ENCODE measurements at regions not wholly inside any gene's neighbourhood (a gene's known extent, or its start where the extent isn't known, plus 50 kb on each side); places are given as distances from the start of the nearest gene placed in this dataset.
A peak's percentile ranks its signal among the peaks of the same experiment; 100 is the strongest.
"Not testable (repeated sequence)": the region's sequence is repeated elsewhere in the genome, so short reads cannot be mapped to it uniquely, and the experiment has no call there.

DNA sequence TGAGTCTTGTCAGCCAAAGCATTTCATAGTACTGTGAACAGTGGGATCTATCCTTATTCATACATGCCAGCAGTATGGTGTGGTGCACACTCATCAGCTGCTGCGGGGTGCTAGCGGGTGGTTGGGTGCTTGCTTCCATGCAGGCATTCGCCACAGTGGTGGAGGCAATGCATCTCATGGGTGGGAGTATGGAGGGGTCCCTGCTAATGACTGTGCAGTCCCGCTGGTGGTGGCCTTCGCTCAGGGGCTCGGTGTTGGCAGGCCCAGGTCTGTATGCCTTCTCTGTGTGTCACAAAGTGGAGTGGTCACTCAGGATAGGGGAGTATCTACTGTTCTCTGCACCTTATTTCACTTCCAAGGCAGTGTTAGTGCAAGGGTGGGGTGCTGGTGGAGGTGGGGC is 122.6 kb downstream of the POU3F4 start:
- Histone ChIP-seq H4K20me1 (replicated peaks; ENCODE audit: insufficient read depth) (no peaks in the 10 kb centered on the region), H2AFZ (no peak overlapping the region), H3K79me2 (replicated peaks; ENCODE audit: insufficient read depth) (no peaks in the 10 kb centered on the region), H3K4me2 (no peak overlapping the region), H3F3A (replicated peaks; ENCODE audit: low read depth) (no peaks in the 10 kb centered on the region), H3K4me1 (ENCODE audit: insufficient read depth) (no peaks in the 10 kb centered on the region), H3K27ac (ENCODE audit: low read depth) (no peak overlapping the region), H3K27me3 (ENCODE audit: insufficient read depth) (no peaks in the 10 kb centered on the region), H3K36me3 (ENCODE audit: insufficient read depth) (no peaks in the 10 kb centered on the region), H3K4me3 (no peak overlapping the region), H3K9me2 (ENCODE audit: insufficient read depth) (no peaks in the 10 kb centered on the region)
- ATAC-seq = no peak
- H3K27ac Mint-ChIP-seq = no peak overlapping the region
- no peak for TF ChIP-seq NANOG (IDR thresholded peaks at IDR 0.05; ENCODE audit: borderline replicate concordance)
- no peak for TF ChIP-seq STAT1 (IDR thresholded peaks at IDR 0.05; ENCODE audit: unreplicated experiment)
- no peak for TF ChIP-seq EZH2 (IDR thresholded peaks at IDR 0.05; ENCODE audit: low read depth, unreplicated experiment)
- peaks cover 12% of the 10 kb centered on the region; the same call in 2 of the 3 replicates for H3K9me3 Mint-ChIP-seq
- H3K27me3 Mint-ChIP-seq (ENCODE audit: insufficient read depth, low read depth, poor library complexity) = no peaks in the 10 kb centered on the region
- DNase-seq (ENCODE audit: low spot score) = no peak
- no peaks in the 10 kb centered on the region for H3K4me1 Mint-ChIP-seq
- peaks cover 9% of the 10 kb centered on the region; the same call in 2 of the 3 replicates for H3K36me3 Mint-ChIP-seq (ENCODE audit: low read depth)
- H3K4me3 Mint-ChIP-seq = no peak overlapping the region

DNA sequence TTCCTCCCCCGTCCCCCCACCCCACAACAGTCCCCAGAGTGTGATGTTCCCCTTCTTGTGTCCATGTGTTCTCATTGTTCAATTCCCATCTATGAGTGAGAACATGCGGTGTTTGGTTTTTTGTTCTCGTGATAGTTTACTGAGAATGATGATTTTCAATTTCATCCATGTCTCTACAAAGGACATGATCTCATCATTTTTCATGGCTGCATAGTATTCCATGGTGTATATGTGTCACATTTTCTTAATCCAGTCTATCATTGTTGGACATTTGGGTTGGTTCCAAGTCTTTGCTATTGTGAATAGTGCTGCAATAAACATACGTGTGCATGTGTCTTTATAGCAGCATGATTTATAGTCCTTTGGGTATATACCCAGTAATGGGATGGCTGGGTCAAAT is 141.6 kb downstream of the POU3F4 start:
- not testable (repeated sequence) for H3K4me1 Mint-ChIP-seq; H3K27ac ChIP-seq (ENCODE audit: low read depth); H3K27ac Mint-ChIP-seq; H3K27me3 Mint-ChIP-seq (ENCODE audit: insufficient read depth, low read depth, poor library complexity); DNase-seq (ENCODE audit: low spot score); H3F3A ChIP-seq (replicated peaks; ENCODE audit: low read depth); H3K36me3 Mint-ChIP-seq (ENCODE audit: low read depth); H3K4me3 Mint-ChIP-seq; H2AFZ ChIP-seq; H3K79me2 ChIP-seq (replicated peaks; ENCODE audit: insufficient read depth); H3K9me3 Mint-ChIP-seq; H3K4me2 ChIP-seq; H4K20me1 ChIP-seq (replicated peaks; ENCODE audit: insufficient read depth); H3K36me3 ChIP-seq (ENCODE audit: insufficient read depth); H3K4me1 ChIP-seq (ENCODE audit: insufficient read depth); H3K27me3 ChIP-seq (ENCODE audit: insufficient read depth); H3K4me3 ChIP-seq; ATAC-seq; H3K9me2 ChIP-seq (ENCODE audit: insufficient read depth)

DNA sequence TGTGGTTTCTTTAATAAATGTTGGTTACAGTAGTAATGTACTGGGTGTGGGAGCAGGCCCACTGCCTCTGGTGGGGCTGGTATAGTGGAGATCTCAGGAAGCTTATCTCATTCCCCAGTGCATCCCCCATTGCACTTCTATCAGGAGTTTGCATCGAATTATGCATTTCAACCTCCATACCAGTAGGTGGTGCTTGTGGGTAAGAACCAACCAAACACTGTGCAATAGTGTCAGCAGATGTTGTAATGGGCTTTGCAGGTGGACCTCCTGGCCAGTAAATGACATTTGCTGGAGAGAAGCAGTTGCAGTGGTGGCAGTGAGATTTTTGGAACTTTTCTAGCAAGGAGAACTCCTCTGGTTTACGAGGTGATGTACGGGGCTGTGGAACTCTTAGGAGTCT is 150.6 kb downstream of the POU3F4 start:
- ATAC-seq = no peak
- Histone ChIP-seq H3F3A (replicated peaks; ENCODE audit: low read depth) (no peaks in the 10 kb centered on the region), H4K20me1 (replicated peaks; ENCODE audit: insufficient read depth) (no peaks in the 10 kb centered on the region), H3K27me3 (ENCODE audit: insufficient read depth) (no peaks in the 10 kb centered on the region), H3K27ac (ENCODE audit: low read depth) (no peak overlapping the region), H3K4me2 (no peak overlapping the region), H3K36me3 (ENCODE audit: insufficient read depth) (no peaks in the 10 kb centered on the region), H3K79me2 (replicated peaks; ENCODE audit: insufficient read depth) (no peaks in the 10 kb centered on the region), H2AFZ (no peak overlapping the region), H3K9me2 (ENCODE audit: insufficient read depth) (no peaks in the 10 kb centered on the region), H3K4me3 (no peak overlapping the region), H3K4me1 (ENCODE audit: insufficient read depth) (no peaks in the 10 kb centered on the region)
- Mint-ChIP-seq H3K27ac (no peak overlapping the region), H3K4me3 (no peak overlapping the region), H3K4me1 (no peaks in the 10 kb centered on the region), H3K9me3 (peaks cover 20% of the 10 kb centered on the region), H3K36me3 (ENCODE audit: low read depth) (peaks cover 3% of the 10 kb centered on the region; the same call in 1 of the 3 replicates), H3K27me3 (ENCODE audit: insufficient read depth, low read depth, poor library complexity) (peaks cover 2% of the 10 kb centered on the region)
- peak; percentile 1 for DNase-seq (ENCODE audit: low spot score)
- TF ChIP-seq, protein P1, sequence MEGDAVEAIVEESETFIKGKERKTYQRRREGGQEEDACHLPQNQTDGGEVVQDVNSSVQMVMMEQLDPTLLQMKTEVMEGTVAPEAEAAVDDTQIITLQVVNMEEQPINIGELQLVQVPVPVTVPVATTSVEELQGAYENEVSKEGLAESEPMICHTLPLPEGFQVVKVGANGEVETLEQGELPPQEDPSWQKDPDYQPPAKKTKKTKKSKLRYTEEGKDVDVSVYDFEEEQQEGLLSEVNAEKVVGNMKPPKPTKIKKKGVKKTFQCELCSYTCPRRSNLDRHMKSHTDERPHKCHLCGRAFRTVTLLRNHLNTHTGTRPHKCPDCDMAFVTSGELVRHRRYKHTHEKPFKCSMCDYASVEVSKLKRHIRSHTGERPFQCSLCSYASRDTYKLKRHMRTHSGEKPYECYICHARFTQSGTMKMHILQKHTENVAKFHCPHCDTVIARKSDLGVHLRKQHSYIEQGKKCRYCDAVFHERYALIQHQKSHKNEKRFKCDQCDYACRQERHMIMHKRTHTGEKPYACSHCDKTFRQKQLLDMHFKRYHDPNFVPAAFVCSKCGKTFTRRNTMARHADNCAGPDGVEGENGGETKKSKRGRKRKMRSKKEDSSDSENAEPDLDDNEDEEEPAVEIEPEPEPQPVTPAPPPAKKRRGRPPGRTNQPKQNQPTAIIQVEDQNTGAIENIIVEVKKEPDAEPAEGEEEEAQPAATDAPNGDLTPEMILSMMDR (conservative IDR thresholded peaks at IDR 0.05; ENCODE audit: low read depth in 2 of 2) = peak; percentile 32 to 36; a peak in 2 of 4 replicates
- TF ChIP-seq ZNF114 (CRISPR knock-in tag; IDR thresholded peaks at IDR 0.05) = no peak
